ENCODE measurements at regions not wholly inside any gene's neighbourhood (a gene's known extent, or its start where the extent isn't known, plus 50 kb on each side); places are given as distances from the start of the nearest gene placed in this dataset.

DNA sequence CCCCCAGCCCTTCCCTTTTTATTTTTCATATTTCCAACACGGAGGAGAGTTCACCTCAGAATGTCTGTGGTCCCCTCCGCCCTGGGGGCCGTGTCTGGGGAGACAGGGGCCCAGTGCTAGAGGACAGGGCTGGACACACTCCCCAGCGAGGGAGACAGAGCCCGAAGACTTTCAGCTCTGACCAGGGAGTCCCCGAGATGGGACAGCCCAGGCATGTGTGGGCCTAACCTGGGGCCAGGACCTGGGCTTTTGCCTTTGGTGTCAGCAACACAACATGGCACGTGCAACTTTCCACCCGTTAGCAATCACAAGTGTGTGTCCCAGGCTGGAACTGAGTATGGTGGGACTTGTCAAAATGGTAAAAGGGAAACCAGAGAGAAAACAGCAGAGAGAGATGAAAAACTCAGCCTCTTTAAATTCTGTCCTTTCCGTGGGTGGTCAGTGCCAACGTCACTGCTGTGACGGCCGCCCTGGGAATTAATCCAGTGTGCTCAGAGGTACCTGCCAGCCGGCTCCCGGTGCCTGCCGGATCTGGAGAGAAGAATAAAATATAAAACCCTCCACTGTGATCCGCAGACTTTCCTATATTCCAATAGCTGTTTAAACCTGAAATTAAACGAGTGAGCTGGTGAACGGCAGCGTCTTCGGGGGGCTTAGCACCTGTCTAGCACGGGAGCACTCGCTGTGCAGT, 245.8 kb downstream of the EIPR1 start:
- WGBS, 2 experiments (ENCODE audit: extremely low coverage in 2 of 2, insufficient read length in 1 of 2), result 24% methylated on average over 3 of the region's 22 CpGs; no CpG with 5 or more reads in 1 of the 2 experiments
- no peak for DNase-seq
- H4K20me1 ChIP-seq (ENCODE audit: insufficient read depth, low read length), result no peaks in the 10 kb centered on the region
- H3K9me1 ChIP-seq (ENCODE audit: insufficient read depth, low read length), result no peaks in the 10 kb centered on the region
- H3K4me3 ChIP-seq (ENCODE audit: insufficient read depth, low read depth, low read length), result no peak overlapping the region
- H2AK9ac ChIP-seq (replicated peaks; ENCODE audit: low read depth, low read length, poor library complexity), result no peak overlapping the region
- intact Hi-C loops (cut with micrococcal nuclease), result no loop called here
- no peaks in the 10 kb centered on the region for H3K36me3 ChIP-seq (ENCODE audit: control insufficient read depth, insufficient read depth, low read length)
- in situ Hi-C loops (cut with MboI; ENCODE audit: low sequenced_read_pairs), result no loop called here
- H3K4ac ChIP-seq (ENCODE audit: low read depth, low read length), result no peak overlapping the region
- no peaks in the 10 kb centered on the region for H3K4me1 ChIP-seq (ENCODE audit: control insufficient read depth, insufficient read depth, low read length)
- BruUV-seq (replicated peaks), result no TSS peak
- H4K91ac ChIP-seq (ENCODE audit: insufficient read depth, low read depth, low read length), result no peak overlapping the region
- H2BK120ac ChIP-seq (ENCODE audit: low read depth, low read length), result no peak overlapping the region
- ATAC-seq (ENCODE audit: low read depth), result no peak; the same call in 1 of the 2 replicates
- H3K27me3 ChIP-seq (ENCODE audit: control insufficient read depth, insufficient read depth, low read length), result no peaks in the 10 kb centered on the region; the same call in 1 of the 2 replicates
- peaks cover 7% of the 10 kb centered on the region; the same call in 1 of the 2 replicates for H3K9me3 ChIP-seq (ENCODE audit: control insufficient read depth, insufficient read depth, low read length)
- dilution Hi-C loops (cut with HindIII; ENCODE audit: low sequenced_read_pairs, unreplicated experiment), result no loop called here
- no peak overlapping the region for H4K8ac ChIP-seq (ENCODE audit: low read depth in 2 of 2, low read length in 2 of 2)
- H3K14ac ChIP-seq (replicated peaks; ENCODE audit: low read depth, low read length), result no peak overlapping the region
- H3K23ac ChIP-seq (ENCODE audit: low read depth, low read length), result no peak overlapping the region
- H3K27ac ChIP-seq (ENCODE audit: insufficient read depth, low read length), result no peak overlapping the region
- peak overlapping the region; percentile 56 for H2AFZ ChIP-seq (replicated peaks; ENCODE audit: low read length, poor library complexity)
- H2BK5ac ChIP-seq (ENCODE audit: low read depth, low read length, poor library complexity, severe bottlenecking), result no peak overlapping the region
- no peak overlapping the region for H3K4me2 ChIP-seq (ENCODE audit: low read depth, low read length)
- no peak overlapping the region for H3K56ac ChIP-seq (ENCODE audit: extremely low read depth, insufficient read depth, low read length)
- H3K9ac ChIP-seq (ENCODE audit: low read depth, low read length), result no peak overlapping the region
- ChIA-PET CTCF (no interaction called here), POLR2A (ENCODE audit: unreplicated experiment) (no interaction called here)
- H3K79me1 ChIP-seq (ENCODE audit: low read depth in 1 of 2, low read length in 2 of 2), result no peaks in the 10 kb centered on the region
- no peak overlapping the region for H3K18ac ChIP-seq (ENCODE audit: low read depth, low read length)
- H4K5ac ChIP-seq (ENCODE audit: low read depth, low read length), result no peak overlapping the region
- no peak overlapping the region for H2BK20ac ChIP-seq (ENCODE audit: low read depth, low read length)
- no peak overlapping the region for H2AK5ac ChIP-seq (ENCODE audit: low read depth, low read length)
- no peak overlapping the region for H2BK15ac ChIP-seq (ENCODE audit: low read depth, low read length)
- no peak for TF ChIP-seq BHLHE40 (IDR thresholded peaks at IDR 0.05; ENCODE audit: low read depth, low read length)
- TF ChIP-seq CHD1 (IDR thresholded peaks at IDR 0.05; ENCODE audit: low read depth, low read length), result no peak
